HG02763 (cell line): ENCODE measurements at regions not wholly inside any gene's neighbourhood (a gene's known extent, or its start where the extent isn't known, plus 50 kb on each side); places are given as distances from the start of the nearest gene placed in this dataset.
"Not testable (repeated sequence)": the region's sequence is repeated elsewhere in the genome, so short reads cannot be mapped to it uniquely, and the experiment has no call there.

Source experiments
- ATAC-seq: cut with Tn5 transposase; IDR thresholded peaks from one replicate; pipeline ENCODE4 v1.9.1; 2021; ENCODE audit warnings: mild to moderate bottlenecking, moderate library complexity; ENCODE audit not compliant: unreplicated experiment

DNA sequence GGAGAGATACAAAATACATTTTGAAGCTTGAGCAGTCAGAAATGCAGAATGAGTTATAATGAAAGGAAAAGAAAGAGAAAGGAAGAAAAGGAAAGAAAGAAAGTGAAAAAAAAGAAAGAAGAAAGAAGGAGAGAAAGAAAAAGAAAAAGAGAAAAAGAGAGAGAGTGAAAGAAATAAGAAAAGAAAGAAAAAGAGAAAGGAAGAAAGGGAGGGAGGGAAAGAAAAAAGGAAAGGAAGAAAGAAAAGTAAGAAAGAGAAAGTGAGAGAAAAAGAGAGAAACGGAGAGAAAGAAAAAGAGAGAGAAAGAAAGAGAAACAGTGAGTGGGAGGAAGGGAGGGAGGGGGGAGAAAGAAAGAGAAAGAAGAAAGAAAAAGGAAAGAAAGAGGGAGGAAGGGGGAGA is 549.9 kb downstream of the GALC start:
- no peak for ATAC-seq

DNA sequence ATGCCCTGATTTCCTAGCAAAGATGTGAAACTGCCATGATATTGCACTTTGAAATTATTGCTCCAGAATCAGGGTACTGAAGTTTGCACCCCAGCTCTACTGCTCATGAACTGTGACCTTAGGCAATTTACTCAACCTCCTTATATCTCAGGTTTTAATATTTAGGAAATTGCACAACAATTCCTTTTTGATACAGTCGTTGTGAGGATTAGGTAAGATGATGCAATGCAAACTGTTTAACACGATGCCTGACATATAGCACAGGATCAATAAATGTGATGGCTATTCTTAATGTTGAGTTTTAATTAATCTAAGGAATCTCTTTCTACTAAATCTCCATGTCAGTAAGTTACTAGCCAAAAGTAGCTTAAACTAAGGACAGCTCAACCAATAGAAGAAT is 555.8 kb downstream of the GALC start:
- ATAC-seq: no peak

DNA sequence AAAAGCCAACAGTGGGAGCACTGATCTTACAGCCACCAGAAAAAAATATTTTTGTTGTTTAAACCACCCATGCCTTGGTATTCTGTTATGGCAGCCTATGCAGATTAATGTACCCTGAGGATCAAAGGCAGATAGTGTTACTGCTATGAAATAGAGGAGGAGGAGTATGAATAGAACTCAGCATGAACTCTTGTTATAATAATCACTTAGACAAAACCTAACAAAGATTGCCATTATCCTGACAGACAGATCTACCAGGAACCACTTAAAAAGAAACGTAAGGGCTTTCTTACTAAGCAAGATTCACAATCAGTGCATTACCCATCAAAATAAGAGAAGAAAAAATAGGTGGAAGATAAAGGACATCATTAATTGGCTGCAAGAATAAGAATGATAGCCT is 558.3 kb downstream of the GALC start:
- ATAC-seq: no peak

DNA sequence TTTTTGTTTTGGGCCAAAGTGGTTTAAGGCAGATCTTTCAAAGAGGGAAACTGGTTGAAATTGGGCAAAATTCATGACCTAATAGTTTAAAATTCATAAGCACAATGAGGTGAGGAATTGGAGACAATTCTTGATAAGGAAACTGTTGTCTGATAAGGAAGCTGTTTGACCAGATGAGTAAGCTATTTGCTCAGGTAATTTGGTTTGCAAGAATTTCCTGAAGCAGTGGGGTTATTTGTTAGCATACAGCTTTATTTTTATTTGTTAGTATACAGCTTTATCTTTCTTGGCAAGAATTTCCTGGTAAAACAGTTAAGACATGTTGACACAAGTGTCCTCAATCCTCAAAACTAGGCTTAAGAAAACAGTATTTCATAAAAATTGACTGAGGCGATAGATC is 559.0 kb downstream of the GALC start:
- ATAC-seq: no peak

DNA sequence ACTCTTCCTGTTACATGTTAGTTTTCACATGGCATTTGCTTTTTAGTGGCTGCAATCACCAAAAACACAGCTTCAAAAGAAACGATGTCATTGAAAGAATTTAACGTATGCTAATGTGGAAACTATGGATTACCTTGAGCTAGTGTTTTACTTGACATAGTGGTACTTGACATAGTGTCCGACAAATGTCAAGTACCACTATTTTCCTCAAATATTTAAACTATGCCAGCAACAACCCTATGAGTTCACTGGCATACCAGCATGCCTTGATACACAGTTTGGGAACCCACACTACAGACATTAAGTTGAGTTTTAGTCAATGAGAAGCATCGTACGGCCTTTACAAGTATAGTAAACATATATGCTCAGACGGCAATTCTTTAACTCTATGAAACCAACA is 560.3 kb downstream of the GALC start:
- no peak for ATAC-seq

DNA sequence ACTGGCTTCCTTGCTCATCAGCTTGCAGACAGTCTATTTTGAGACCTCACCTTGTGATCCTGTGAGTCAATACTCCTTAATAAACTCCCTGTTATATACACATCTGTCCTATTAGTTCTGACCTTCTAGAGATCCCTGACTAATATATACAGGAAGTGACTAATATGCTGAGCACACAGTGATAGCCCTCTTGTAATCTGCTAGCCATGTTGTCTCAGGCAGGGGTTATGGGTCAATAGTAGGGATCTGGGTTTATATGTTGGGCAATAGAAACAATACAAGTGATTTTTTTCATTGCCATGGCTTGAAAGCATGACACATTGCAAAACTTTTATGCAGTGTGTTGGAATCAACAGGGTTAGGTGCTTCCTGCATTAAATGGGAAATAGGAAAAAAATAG is 562.2 kb downstream of the GALC start:
- no peak for ATAC-seq

DNA sequence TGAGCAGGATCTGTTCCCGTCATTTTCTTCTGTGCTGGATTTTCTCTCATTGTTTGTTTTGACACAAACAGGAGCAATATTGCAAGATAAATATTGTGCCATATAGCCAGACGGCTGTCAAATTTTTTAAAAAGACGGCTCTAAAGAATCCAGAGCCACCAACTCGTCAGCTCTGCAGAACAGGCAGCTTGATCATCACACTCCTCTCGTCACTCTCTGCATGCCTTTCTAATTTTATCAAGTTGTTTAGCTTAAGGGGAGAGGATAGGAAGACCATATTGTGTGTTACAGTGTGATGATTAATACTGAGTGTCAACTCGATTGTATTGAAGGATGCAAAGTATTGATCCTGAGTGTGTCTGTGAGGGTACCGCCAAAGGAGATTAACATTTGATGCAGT is 562.8 kb downstream of the GALC start:
- ATAC-seq: no peak

DNA sequence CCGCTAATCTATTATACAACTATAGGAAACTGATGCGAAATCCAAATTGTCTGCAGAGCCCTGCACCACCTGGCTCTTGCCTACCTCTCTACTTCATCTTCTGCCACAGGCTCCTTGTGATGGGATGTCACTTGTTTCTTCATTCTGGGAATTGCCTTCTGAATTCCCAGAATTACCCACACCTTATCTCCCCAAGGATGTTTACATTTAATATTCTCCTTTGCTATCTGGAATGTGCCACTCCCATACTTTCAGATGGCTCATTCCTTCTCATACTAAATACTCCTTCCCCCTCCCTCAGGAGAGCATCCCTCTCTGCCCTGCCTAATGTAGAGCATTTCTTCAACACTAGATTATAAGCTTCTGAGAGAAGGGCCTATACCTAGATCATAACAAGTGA is 573.1 kb downstream of the GALC start:
- no peak for ATAC-seq

DNA sequence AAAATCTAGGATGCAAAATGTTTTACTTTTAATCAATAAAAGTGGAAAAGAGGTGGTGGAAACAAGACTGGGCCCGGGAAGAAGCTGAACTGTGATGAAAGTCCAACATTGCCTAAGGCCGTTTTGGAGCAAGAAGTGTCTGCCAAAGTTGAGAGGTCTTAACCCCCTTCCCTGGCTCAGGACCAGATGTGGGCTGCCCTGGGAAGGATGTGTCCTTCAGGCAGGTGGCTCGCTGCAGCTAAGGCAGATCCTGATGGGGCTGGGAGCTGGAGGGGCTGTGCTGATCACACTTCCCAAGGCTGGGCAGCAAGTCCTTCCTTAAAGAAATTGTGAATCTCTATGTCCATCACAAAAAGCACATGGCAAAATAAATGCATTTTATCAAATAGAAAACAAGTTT is 581.6 kb downstream of the GALC start:
- ATAC-seq: no peak

DNA sequence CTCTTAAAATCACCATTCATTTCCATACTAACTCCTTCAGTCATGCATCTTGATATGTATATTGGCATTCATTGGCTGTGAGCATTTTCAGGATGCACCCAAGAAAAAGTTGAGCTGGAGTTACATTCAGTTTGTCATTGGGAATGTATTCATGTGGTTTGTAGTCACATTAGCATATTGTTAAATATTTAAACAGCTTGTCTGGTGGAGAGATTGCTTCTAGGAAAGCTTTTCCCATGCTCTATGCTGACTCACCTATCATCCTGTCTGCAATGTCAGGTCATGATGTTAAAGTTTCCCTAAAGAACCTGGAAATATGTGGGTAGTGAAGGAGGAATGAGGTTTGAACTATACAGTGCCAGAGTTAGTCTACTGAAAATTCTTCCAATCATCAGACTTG is 583.6 kb downstream of the GALC start:
- ATAC-seq: no peak

DNA sequence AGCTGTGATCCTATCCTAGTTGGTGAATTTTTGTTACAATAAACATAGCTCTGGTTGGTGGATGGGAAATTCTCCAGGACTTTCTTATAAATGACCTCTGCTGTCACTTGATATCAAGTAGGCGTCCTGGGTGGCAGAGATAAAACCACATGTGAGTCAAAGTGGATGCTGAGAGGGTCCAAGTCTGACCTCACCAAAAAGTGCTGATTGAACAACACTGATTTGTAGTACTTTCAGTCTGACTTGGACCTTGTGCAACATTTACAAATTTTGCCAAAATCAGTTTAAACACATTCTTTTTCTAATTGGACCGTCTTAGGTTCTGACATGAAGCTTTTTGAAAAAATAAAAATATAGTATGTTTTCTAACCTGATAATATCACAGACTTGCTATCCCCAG is 585.6 kb downstream of the GALC start:
- no peak for ATAC-seq

DNA sequence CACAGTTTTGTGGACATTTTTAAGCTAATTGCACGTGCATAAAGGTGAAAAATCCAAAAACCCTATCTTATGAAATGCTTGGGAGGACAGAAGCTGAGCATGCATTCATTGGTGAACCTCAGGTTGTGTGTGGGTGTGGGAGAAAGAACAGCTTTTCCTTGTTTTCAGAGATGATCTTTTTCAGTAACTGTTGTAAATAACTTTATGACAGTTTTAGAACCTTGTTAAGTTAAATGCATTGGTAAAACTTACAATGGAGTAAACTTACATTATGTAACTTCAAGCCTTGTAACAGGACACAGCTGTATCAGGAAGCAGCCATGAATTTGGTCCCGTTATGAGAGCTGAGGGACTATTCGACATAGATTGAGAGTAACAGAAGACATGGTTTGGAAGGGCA is 587.4 kb downstream of the GALC start:
- no peak for ATAC-seq

DNA sequence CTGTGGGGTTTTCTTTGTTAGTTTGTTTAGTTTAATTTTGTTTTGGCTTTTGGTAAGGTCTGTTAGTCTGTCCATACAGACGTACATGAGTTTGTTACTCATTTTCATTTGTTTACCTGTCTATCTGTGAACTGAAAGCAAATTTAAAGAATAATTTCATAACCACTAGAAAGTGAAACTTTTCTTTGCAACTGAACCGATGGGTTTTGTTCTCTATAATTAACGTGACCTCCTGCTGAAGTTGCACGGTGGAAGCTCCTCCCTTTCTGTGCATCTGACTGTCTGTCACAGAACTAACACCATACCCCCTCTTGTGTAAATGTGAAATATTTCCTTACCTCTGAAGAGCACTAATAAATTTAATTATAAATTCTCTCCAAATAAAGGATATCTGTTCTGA is 595.5 kb downstream of the GALC start:
- no peak for ATAC-seq

DNA sequence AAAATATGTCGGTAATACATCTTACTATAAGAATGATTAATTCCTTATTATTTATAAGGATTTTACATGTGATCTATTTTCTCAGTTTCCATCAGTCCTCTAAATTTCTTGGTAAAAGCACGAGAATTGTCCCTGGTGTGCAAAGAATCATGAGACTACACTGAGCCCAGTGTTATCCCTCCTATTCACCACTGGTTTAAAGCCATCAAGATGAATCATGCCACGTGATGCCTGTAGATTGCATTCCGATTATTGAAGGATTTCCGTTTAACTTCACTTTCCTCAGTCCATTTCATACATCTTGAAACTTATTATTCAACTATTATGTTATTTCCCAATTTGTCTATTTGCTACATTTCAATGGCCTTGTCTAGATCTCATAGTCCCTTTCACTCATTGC is 601.9 kb downstream of the GALC start:
- ATAC-seq: no peak

DNA sequence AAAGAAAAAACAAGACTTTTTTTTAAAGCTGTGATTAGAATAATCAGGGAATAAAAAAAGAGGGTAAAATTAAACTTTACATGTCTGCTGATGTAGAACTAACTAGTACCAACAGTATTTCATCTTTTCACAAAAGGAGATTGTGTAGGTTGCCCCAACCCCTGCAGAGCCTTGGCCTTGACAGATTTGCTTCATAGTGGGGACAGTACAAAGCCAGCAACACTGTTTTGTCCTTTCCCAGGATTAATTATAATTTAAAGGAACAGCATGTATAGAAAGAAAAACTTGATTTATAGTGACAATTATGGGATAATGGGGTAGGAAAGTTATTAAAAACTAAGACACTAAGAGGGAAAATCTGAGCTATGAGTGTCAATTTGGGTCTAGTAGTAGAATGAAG is 604.0 kb downstream of the GALC start:
- no peak for ATAC-seq

DNA sequence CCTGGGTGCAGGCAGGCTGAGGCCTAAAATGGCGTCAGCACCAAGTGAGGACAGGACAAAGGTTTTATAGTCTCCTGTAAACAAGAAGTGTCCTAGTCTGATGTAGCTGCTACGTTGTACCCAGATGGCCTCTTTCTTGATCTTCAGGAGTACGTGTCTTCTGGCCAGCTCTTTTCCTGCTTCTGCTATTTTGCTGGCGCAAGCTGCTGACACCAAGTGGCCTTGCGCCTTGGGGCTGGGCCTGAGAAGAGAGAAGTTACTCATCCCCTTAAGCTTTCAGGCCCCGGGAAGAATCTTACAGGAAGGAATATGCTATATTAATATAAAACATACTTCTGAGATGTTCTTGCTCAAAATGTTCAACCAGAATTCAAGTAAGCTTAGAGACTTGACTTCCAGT is 605.2 kb downstream of the GALC start:
- no peak for ATAC-seq

DNA sequence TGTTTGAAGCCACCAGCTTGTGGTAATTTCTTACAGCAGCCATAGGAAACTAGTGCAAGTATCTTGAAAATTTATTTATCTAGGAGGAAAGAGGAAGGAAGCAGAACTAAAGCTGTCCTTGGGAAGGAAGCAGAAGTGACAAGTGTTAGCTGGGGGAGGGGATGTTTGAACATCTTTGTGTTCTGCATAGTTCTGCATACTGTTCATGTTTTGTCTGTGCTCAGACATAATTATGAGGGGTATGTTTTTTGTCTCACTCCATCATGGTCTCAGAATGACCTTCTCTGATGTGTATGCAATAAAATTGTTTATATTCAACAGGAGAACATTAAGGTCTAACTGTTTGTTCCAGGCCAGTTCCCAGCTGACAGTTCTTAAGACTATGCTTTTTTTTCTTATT is 606.5 kb downstream of the GALC start:
- ATAC-seq: no peak

DNA sequence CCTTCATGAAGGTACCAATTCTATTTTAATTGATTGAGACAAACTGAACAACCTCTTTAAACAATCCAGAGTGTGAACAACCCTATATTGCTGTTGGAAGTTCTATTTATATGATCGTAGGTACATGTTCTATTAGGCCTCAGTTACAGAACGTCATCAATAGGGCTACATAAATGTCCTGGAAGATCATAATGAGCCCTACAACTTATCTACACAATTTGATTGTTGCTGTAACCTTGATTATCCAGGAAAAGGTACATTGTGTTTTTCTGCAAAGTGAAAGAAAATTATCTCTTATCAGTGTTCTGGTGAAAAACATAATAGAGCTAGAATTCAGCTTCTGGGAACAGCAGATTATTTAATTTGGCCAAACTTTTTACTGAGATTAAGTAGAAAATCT is 612.9 kb downstream of the GALC start:
- ATAC-seq: no peak

DNA sequence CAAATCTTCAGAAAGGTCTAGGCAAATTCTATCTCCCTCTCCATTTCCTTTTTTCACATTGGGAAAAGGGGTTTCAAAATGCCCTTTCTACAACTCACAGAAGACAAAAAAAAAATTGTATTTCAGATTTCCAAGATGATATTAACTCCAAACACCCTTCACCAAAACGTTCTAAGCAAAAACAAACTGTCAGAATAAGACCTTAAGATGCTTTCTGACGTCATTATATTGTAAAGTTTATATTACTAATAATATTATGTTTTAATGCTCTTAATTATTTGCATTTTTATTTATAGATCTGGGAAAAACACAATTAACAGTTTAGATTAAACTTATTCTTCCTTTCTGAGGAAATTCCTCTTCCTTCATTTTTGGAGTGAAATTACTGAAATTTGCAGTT is 624.2 kb downstream of the GALC start:
- no peak for ATAC-seq

DNA sequence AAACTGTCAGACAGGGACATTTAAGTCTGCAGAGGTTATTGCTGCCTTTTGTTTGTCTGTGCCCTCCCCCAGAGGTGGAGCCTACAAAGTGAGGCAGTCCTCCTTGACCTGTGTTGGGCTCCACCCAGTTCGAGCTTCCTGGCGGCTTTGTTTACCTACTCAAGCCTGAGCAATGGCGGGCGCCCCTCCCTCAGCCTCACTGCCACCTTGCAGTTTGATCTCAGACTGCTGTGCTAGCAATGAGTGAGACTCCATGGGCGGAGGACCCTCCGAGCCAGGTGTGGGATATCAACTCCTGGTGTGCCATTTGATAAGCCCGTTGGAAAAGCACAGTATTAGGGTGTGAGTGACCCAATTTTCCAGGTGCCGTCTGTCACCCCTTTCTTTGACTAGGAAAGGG is 632.7 kb downstream of the GALC start:
- ATAC-seq: not testable (repeated sequence)

DNA sequence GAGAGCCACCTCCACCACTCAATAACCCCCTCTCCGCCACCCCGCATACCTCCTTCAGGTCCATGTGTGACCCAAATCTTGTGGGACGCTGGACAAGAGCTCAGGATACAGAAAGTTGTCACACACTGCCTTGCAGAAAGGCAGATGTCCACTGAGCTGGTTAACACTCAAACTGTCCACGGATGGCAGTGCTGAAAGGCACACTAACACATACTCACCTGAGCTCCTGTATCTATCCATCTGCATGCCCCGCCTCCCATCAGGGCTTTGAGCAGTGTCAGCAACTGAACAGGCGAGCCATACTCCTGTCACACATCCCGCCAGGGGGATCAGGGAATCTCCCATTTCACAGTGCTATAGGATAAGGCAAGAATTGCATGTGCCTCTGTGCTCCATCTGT is 642.0 kb downstream of the GALC start:
- no peak for ATAC-seq

DNA sequence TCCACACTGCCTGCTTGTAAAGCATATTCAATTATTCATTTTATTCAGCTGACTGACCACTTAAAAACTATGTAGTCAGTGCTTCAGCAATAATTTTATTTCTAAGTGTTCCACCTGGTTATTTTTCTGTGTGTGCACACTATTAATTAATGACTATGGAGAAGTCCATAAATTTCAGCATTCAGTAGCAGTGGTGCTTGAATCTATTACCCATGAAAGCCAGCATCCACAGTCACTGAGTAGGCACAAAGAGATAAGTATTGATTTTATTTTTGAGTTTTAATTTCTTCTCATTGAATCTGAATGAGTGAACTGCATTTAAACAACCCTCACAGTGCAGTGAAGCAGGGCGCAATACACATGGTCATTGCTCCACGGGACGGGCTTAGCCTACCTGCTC is 643.1 kb downstream of the GALC start:
- no peak for ATAC-seq

DNA sequence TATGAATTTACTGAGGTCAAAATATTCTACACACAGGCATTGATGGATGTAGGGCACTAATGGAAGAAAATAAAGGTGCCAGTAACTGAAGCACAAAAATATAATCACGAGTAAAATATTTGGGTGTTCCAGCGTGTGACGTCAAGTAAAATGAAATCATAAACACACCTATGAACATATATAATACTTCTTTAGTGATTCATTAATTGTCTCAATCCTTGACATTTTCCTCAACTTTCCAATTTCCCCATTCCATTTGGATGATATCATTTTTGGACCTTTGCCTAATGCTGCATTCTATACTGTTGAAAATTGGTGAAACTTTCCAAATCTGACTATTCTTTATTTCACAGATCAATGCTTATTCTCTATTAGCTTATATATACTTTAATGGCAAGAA is 649.3 kb downstream of the GALC start:
- no peak for ATAC-seq

DNA sequence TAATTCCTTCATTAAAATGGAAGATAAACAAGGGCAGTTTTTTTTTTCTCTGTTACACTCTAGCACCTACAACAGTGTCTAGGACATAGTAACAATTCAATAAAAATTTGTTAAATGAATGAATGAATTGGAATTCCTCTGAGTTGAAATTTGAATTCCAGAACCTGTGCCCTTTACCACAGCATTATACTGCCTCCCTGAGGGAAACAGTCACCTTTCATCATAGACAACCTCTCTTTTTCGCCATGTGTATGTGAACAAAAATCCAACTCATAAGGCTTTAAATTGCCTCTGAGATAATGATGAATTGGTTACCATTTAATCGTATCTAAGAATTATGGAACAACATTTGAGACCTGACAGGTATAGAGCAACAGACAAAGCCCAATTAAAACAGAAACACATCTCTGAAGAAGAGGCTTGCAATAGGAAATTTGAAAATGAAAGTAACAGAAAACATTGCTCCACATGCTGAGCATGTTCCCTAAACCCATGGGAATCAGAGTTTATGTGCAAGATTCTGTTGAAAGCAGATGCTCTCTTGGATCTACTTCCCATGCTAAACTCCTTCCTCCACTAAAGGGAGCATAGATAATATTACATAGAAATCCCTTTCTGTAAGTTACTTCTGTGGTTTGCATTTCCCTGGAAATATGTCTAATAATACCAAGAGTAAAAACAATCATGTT is 657.8 kb downstream of the GALC start:
- ATAC-seq: no peak
